HG02870 (cell line): ENCODE measurements at regions not wholly inside any gene's neighbourhood (a gene's known extent, or its start where the extent isn't known, plus 50 kb on each side); places are given as distances from the start of the nearest gene placed in this dataset.

Experiments used
- ATAC-seq: cut with Tn5 transposase; IDR thresholded peaks from one replicate; pipeline ENCODE4 v1.9.1; 2021; ENCODE audit warnings: mild to moderate bottlenecking, moderate library complexity; ENCODE audit not compliant: unreplicated experiment

DNA sequence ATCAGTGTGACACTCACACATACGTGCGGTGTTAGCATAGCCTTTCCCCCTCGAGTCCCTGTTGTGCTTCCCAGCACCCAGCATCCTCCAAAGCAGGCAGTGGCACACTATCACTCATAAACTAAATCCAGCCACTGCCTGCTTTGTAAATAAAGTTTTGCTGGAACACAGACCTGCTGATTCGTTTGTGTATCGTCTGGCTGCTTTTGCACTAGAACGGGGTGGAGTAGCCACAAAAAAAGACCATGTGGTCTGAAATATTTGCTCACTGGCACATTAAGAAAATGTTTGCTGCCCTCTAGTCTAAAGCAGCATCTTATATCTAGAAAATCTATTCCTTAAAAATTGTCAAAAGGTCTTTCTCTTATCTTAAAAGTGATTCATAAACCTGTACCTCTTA lies 341.2 kb upstream of the ZFHX3 start:
- ATAC-seq = no peak

- no peak for ATAC-seq
Measured at GRCh38 chr16:73387979-73388378, 340.1 kb upstream of the ZFHX3 start.

GRCh38 chr16:73385696-73386095 lies 337.8 kb upstream of the ZFHX3 start:
- no peak for ATAC-seq

GRCh38 chr16:73384506-73385089 lies 336.7 kb upstream of the ZFHX3 start:
- no peak for ATAC-seq

GRCh38 chr16:73383988-73384365 lies 336.0 kb upstream of the ZFHX3 start:
- no peak for ATAC-seq

DNA sequence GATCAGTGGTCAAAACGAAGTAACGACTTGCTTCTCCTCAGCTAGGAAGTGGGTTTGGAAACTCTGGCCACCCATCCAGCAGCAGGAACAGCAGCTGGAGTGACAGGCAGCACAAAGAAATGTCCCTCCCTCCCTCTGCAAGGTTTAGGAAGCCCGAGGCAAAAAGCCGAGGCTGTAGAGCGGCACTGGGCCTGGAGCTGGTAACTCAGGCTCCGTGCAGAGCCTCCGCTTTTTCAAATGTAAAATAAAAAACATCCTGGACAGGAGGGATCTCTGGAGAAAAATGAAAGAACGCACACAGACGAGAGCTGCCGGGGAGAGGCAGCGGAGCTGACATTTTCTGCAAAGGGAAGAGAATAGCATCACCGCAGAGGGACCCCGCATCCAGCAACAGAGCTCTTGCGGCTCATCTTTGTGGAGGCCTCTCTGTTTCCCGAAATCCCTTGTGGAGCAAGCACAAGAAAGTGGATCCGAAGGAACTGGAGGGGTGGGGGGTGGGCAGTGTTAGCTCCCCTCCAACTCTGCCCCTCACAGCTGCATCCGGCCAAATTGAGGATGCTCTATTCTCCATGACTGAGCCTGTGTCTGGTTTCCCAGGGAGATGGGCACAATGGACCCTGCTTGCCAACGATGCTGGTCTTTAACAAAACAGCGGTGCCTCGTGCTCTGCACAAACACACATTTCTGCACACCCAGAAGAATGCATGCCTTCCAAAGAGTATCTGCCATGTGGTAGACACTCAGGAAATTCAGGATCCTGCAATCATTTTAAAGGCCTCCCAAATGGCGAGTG lies 335.5 kb upstream of the ZFHX3 start:
- ATAC-seq = no peak

- ATAC-seq = no peak
Measured at GRCh38 chr16:73378471-73378870, 330.5 kb upstream of the ZFHX3 start.

- ATAC-seq = no peak
Measured at GRCh38 chr16:73371584-73372319, 323.8 kb upstream of the ZFHX3 start.

DNA sequence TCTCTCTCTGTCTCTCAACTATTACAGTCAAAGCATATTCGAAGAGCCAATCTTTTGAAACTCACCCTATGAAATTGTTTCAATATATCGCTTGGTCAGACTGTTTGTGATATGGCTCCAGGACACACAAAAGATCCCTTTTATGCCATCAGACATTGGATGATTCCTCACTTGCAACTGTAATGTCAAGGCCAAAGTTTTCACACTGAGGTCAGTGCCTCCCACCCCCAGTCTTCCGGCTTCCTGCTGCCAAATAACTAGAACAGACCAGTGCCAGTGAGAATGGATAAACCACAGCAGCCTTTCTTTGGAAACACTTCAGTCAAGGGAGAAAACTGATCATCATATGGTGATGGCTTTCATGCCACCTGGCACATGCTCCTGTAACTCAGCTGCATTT lies 321.9 kb upstream of the ZFHX3 start:
- no peak for ATAC-seq

DNA sequence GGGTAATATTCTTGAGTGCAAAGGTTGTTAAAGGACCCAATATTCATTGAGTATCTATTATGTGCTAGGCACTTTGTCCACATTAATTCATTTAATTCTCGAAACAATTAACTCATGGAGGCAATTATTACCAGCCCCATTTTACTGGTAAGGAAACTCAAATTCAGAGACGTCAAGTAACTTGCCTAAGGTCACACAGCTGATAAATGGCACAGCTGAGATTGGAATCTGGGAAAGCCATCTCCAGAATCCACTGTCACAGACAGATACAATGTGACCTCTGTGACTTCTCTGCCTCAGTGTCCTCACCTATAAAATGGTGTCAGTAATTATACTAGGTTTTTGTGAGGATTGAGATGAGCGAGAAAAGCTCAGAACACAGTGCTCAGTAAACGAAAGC lies 320.8 kb upstream of the ZFHX3 start:
- ATAC-seq = no peak

GRCh38 chr16:73365016-73365551 lies 317.2 kb upstream of the ZFHX3 start:
- no peak for ATAC-seq

DNA sequence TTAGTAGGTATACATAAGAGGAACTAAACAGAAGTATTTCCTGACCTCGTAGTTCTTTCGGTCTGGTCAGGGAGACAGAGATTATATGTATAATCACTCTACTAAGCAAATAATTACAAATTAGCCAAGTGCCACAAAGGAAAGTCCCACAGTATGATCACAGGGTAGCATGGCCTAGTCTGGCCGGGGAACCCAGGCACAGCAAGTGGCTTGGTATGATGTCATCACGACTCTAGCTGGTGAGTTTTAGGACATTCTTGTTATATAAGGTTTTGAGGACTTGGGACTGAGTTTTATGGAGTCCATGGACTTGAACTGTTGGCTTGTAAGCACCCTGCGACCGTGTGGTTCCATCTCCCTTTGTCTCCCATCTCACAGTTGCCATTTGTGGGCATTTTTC lies 316.5 kb upstream of the ZFHX3 start:
- ATAC-seq = no peak

- ATAC-seq = no peak
Measured at GRCh38 chr16:73361061-73361460, 313.1 kb upstream of the ZFHX3 start.

- ATAC-seq = no peak
Measured at GRCh38 chr16:73356401-73357079, 308.6 kb upstream of the ZFHX3 start.

DNA sequence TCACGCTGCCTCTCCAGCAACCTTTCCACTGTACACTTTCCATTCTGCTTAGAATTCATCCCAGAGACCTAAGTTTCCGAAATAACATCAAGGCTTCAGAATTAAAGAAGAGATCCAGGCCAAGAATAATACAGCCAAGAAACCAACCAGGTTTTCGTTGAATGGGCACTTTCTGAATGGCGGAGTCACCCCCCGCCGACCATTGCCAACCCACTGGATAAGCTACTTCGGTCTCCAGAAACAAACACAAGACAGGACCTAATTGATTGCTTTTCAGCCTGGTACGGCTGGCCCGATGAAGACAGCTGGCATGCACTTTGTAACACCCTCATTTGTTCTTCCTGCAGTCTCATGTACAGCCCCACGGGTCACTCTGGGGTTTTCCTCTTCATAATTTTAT lies 308.1 kb upstream of the ZFHX3 start:
- ATAC-seq = no peak

DNA sequence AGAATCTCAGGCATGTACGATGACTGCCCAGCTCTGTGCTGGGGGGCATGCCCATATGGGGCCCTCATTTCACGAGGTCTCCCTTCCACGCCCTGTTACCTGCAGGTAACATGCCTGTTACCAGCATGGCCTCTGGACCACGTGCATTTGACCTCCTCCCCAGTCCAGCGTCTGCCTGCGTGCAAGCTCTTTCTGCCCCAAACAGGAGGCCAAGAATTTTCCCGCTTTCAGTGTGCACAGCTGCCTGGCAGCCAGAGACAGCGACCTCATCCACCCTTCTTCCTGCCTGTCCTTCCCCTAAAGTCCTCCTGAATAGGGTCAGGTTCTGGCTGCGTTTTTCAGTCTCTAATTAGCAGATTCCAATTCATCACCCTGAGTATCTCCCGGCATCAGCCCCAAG lies 306.5 kb upstream of the ZFHX3 start:
- ATAC-seq = no peak

- no peak for ATAC-seq
Measured at GRCh38 chr16:73350707-73351452, 303.0 kb upstream of the ZFHX3 start.

DNA sequence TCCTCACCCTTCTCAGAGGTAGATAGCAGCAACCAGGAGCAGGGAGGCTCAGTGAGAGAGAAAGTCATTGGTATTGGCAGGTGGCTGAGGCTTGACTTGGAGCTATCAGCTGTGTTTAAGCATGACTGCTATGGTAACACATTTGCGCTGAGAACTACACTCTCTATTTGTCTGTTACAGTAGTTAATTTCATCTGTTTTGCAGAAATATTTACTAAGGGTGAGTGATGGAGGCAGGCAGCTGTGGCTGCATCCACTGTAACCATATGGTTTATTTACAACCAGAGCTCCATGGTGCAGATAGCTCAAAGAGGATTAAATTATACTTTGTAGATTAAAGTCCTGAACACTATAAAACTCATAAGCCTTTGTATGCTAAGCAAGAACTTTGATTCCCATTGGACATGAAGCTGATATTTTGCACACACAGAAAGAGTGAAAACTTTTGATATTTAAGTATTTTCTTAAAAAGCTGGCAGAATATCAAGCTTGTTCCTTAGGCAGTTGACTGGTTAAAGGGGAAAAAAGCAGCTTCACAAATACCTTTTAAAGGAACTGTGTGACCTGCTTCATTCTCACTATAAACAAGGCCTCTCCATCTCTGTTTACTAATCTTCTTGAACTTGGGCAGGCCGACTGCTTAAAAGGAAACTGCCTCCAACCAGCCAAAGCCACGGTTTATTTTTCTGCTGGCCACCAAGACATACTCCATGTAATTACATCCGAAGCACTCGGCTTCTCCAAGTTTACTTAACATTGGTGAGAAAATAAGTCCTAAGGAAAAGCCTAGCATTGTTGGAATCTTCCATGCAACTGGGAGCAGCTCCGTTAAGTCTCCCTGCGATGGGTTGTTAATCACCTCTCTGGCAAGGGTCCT lies 299.8 kb upstream of the ZFHX3 start:
- no peak for ATAC-seq

DNA sequence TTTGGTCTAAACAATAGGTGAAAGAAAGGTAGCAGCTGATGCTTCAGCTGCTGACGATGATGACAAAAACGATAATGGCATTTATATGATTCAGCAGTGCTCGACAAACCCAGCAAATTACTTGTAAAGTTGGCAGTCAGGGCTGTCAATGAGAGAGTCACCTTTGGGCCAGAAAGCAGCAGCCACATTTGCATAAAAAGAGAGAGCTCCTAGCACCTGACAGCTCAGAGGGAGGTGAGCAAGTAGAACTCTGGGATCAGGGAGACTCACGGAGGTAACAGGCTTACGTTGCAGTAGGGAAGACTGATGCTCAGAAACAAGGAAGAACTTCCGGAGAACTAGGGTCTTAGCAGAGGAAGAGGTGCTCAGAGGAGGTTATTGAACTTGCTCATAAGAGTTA lies 291.9 kb upstream of the ZFHX3 start:
- ATAC-seq = no peak
